Uterus (tissue), 2 donors: ENCODE measurements at regions not wholly inside any gene's neighbourhood (a gene's known extent, or its start where the extent isn't known, plus 50 kb on each side); places are given as distances from the start of the nearest gene placed in this dataset.

ENCODE experiments used
- CTCF ChIP-seq, 4 experiments: fragments of 200-600 bp in 2 of 4; fragments of 450-650 bp in 2 of 4; sonication (generic) in 2 of 4; IDR thresholded peaks; one replicate each; pipeline ENCODE4 v1.5.1; 2016 to 2019; ENCODE audit warnings: antibody characterized with exemption in 4 of 4, mild to moderate bottlenecking in 2 of 4, moderate library complexity in 1 of 4
- POLR2A ChIP-seq, 2 donors: fragments of 450-650 bp; IDR thresholded peaks; one replicate each; pipeline ENCODE4 v1.6.1; 2016; ENCODE audit warnings: antibody characterized with exemption in 2 of 2, mild to moderate bottlenecking in 1 of 2, moderate library complexity in 1 of 2

DNA sequence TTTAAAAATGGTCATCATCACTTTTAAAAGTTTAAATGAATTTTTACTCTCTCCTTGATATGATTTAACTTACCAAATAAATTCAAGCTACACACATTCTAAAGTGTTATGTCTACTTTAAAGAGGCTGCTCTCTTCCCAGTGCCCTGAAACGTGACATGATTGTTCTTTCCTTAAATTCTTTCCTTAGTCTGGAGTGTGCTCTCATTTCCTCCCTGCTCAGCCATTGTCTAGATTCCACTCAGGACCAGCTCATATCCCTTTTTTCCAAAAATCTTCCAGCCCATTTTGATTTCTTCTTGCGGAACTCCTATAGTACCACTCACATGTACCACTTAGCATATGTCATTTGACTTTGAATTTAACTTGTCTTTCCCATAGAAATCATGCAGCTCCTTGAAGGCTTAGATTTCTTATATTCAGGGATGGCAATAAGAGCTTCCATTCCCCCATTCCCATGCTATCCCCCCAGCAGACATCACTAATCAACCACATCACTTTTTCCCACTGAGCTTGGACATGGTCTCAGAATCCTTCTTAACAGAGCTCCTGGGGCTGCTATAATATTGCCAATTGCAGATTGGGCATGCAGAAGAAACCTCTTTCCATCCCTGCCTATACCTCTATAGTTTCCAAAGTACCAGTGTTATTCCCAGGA is 54.7 kb upstream of the ITPKB start:
- TF ChIP-seq CTCF (IDR thresholded peaks at IDR 0.05) (no peak), POLR2A (IDR thresholded peaks at IDR 0.05) (no peak)
